HepG2 (cell line): ENCODE measurements at regions not wholly inside any gene's neighbourhood (a gene's known extent, or its start where the extent isn't known, plus 50 kb on each side); places are given as distances from the start of the nearest gene placed in this dataset.

ENCODE experiments used
- CHD2 ChIP-seq: IDR thresholded peaks from 2 replicates; pipeline ENCODE4 v1.6.1; 2011; ENCODE audit warnings: low read depth, low read length, improper control_type of control experiment
- CTCF ChIP-seq: sonication (generic); formaldehyde crosslinking; IDR thresholded peaks from 2 replicates; pipeline ENCODE4 v1.5.0; 2020; ENCODE audit warnings: mild to moderate bottlenecking, missing genetic modification reagents, moderate library complexity
- DPF2 ChIP-seq: sonication (generic); formaldehyde crosslinking; IDR thresholded peaks from 2 replicates; pipeline ENCODE4 v1.4.0; 2020; ENCODE audit warnings: mild to moderate bottlenecking, low read depth, missing genetic modification reagents, borderline replicate concordance
- GABPA ChIP-seq, 2 experiments: IDR thresholded peaks; 2 replicates each; pipeline ENCODE4 v1.6.1; 2011 to 2016; ENCODE audit warnings: low read depth in 2 of 2, low read length in 1 of 2, missing biosample characterization in 1 of 2, missing genetic modification characterization in 1 of 2
- POLR2AphosphoS5 ChIP-seq: IDR thresholded peaks from 2 replicates; pipeline ENCODE4 v1.6.1; 2012; ENCODE audit warnings: low read depth, low read length
- ZNF468 ChIP-seq: sonication (generic); formaldehyde crosslinking; IDR thresholded peaks from 2 replicates; pipeline ENCODE4 v1.8.0; 2022; ENCODE audit warnings: mild to moderate bottlenecking, moderate library complexity, missing genetic modification reagents

GRCh38 chr3:118479376-118479775, 555.3 kb downstream of the IGSF11 start:
- no peak for TF ChIP-seq DPF2 (CRISPR knock-in tag)
- TF ChIP-seq CTCF, result no peak
- TF ChIP-seq POLR2AphosphoS5, result no peak
- TF ChIP-seq ZNF468 (CRISPR knock-in tag), result no peak
- no peak for TF ChIP-seq GABPA (IDR thresholded peaks at IDR 0.05; ENCODE audit: low read depth, low read length)
- no peak for TF ChIP-seq GABPA (CRISPR knock-in tag; IDR thresholded peaks at IDR 0.05; ENCODE audit: low read depth)
- no peak for TF ChIP-seq CHD2
